HG02798 (cell line): ENCODE measurements at regions not wholly inside any gene's neighbourhood (a gene's known extent, or its start where the extent isn't known, plus 50 kb on each side); places are given as distances from the start of the nearest gene placed in this dataset.
"Not testable (repeated sequence)": the region's sequence is repeated elsewhere in the genome, so short reads cannot be mapped to it uniquely, and the experiment has no call there.

Source experiments
- ATAC-seq: cut with Tn5 transposase; IDR thresholded peaks from one replicate; pipeline ENCODE4 v1.9.1; 2021; ENCODE audit warnings: mild to moderate bottlenecking; ENCODE audit not compliant: unreplicated experiment, poor library complexity

DNA sequence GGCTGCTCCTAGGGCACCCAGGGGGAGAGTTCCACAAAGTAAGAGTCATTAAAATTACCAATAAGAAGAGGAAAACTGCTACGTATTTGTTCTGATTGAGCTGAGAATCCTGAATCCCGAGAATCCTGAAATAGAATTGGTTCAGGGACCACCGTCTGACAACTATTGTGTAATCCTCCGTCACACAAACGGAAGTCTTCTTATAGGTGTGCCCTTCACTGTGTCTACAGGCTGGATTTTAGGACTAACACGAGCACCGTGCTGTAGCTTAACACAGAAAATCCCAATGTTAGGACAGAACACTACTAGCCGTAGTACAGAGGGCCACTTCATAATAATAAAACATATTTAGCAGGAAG, 50.6 kb upstream of the RNF182 start:
- ATAC-seq = no peak

DNA sequence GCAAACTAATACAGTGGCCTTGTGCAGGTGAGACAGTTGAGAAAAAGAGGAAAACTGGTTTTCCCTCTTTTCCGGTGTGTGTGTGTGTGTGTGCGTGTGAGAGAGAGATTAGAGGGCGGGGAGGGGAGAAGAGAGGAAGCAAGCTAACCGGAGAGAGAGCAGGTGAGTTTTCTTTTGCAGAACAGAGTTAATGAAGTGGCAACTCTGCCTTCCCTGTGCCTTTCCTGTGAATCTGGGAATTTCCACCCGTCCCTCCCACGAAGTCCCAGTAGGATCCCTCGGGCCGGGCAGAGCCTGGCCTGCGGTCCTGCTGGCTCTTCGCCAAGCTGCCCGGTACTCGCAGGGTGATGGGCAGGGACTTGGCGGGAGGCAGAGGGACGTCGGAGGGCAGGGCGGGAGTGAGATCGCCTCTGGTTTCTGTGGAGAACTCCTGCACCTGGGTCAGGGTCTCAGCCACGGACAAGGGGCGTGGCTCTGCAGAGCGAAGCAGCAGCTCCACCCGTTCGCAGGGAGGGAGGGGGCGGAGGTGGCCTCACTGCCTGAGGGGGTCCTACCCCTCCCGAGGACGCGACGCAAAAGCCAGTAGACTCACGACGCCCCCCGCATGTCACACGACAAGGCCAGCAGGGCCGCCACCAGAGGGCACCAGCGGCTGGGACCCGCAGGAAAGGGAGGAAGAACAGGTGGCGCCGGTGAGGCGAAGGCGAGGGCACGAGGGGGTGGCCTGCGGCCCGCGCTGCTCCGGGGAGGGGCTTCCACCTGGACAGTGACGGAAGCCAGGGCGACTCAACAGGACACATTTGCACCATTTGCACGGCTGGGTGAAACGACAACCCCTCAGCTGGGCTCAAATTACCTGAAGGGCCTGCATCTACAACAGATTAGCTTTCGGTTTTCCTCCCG, 51.2 kb upstream of the RNF182 start:
- peak; percentile 69 for ATAC-seq

DNA sequence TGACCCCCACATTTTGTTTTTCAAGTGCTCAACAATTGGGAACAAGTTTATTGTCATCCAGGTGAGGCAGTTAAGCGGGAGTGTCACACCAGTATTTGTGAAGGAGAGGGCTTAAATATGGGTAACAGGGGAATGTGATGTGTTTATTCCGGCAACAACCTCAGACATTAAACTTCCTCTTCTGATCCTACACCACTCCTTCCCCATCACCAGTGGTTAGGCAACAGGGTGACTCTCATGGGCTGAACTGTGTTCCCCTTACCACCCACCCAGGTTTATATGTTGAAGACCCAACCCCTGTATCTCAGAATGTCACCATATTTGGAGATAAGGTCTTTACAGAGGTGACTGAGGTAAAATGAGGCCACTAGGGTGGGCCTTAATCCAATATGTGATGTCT, 52.1 kb upstream of the RNF182 start:
- no peak for ATAC-seq

DNA sequence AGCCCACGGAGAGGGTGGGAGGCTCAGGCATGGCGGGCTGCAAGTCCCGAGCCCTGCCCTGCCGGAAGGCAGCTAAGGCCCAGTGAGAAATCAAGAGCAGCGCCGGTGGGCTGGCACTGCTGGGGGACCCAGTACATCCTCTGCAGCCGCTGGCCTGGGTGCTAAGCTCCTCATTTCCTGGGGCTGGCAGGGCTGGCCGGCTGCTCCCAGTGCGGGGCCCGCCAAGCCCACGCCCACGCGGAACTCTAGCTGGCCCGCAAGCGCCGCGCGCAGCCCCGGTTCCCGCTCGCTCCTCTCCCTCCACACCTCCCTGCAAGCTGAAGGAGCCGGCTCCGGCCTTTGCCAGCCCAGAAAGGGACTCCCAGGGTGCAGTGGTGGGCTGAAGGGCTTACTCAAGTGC, 52.7 kb upstream of the RNF182 start:
- not testable (repeated sequence) for ATAC-seq

DNA sequence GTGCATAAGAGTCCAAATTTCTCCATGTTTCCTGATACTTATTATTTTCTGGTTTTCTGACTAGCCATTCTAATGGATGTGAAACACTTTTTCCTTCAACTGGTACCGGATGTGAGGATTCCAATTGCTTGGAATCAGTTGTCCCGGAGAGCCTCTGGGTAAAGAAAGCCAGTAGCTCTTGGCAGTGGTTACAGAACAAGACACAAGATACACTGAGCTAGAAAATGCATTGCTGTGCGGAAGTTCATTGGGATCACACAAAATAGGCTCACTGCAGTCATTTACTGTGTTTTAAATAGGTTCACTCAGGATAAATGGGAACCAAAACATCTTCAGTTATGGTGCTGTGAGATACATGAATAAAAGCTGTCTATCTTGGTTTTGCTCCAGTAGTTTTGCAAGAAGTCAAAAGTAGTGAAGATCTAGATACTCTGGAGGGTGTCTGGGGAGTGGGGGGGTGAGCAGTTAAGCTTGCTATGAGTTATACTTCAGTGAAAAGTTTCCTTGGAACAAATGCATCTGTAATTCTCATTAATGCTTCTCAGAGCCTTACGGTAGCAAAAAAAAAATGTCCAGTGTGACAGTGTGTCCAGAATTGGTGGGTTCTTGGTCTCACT, 54.4 kb upstream of the RNF182 start:
- no peak for ATAC-seq

- ATAC-seq = no peak
Measured at GRCh38 chr6:13868236-13868635, 53.9 kb upstream of the MCUR1 start.

- ATAC-seq = no peak
Measured at GRCh38 chr6:13866301-13866700, 51.9 kb upstream of the MCUR1 start.

GRCh38 chr6:13865141-13865540, 50.8 kb upstream of the MCUR1 start:
- no peak for ATAC-seq

GRCh38 chr6:13864669-13865068, 50.3 kb upstream of the MCUR1 start:
- ATAC-seq = not testable (repeated sequence)
